Prostate gland (tissue), 2 donors: ENCODE measurements at regions not wholly inside any gene's neighbourhood (a gene's known extent, or its start where the extent isn't known, plus 50 kb on each side); places are given as distances from the start of the nearest gene placed in this dataset.

ENCODE experiments used
- CTCF ChIP-seq, 4 experiments: fragments of 200-600 bp in 2 of 4; fragments of 450-650 bp in 2 of 4; sonication (generic) in 2 of 4; IDR thresholded peaks; 1 replicate in 3 of 4; 2 replicates in 1 of 4; pipeline ENCODE4 v1.5.1; 2016 to 2019; ENCODE audit warnings: antibody characterized with exemption in 4 of 4, mild to moderate bottlenecking in 2 of 4, moderate library complexity in 2 of 4
- POLR2A ChIP-seq: fragments of 450-650 bp; IDR thresholded peaks from one replicate; pipeline ENCODE4 v1.6.1; 2016; ENCODE audit warnings: antibody characterized with exemption, mild to moderate bottlenecking
- POLR2AphosphoS5 ChIP-seq: sonication (generic); formaldehyde crosslinking; IDR thresholded peaks from one replicate; pipeline ENCODE4 v1.6.1; 2017; ENCODE audit warnings: antibody characterized with exemption

- TF ChIP-seq CTCF (IDR thresholded peaks at IDR 0.05) (no peak), POLR2AphosphoS5 (no peak), POLR2A (no peak)
These were observed 321.3 kb upstream of the GRAMD2B start for GRCh38 chr5:126101901-126102300.
